Prostate gland (tissue), 2 donors: ENCODE measurements at regions not wholly inside any gene's neighbourhood (a gene's known extent, or its start where the extent isn't known, plus 50 kb on each side); places are given as distances from the start of the nearest gene placed in this dataset.

Experiments
- DNase-seq: peaks from one replicate; pipeline ENCODE4 v3.0.0-alpha.2; 2019; ENCODE audit warnings: low spot score
- H3K27ac ChIP-seq, 2 donors: fragments of 200-600 bp; sonication (generic); 2 replicates each; pipeline ENCODE4 v1.5.1; 2017 to 2019
- H3K27me3 ChIP-seq: fragments of 200-600 bp; sonication (generic); replicated peaks from 2 replicates; pipeline ENCODE4 v1.5.1; 2019; ENCODE audit not compliant: insufficient read depth
- H3K36me3 ChIP-seq, 2 donors: fragments of 200-600 bp; sonication (generic); 1 replicate in 1 of 2; 2 replicates in 1 of 2; pipeline versions ENCODE4 v1.5.1 to v1.8.1; 2017 to 2019
- H3K4me1 ChIP-seq: fragments of 200-600 bp; sonication (generic); replicated peaks from 2 replicates; pipeline ENCODE4 v1.5.1; 2019
- H3K4me3 ChIP-seq, 2 donors: fragments of 200-600 bp; sonication (generic); 2 replicates each; pipeline ENCODE4 v1.5.1; 2017 to 2019
- H3K9me3 ChIP-seq: fragments of 200-600 bp; sonication (generic); 2 replicates; pipeline ENCODE4 v1.5.1; 2017
- CTCF ChIP-seq, 4 experiments: fragments of 200-600 bp in 2 of 4; fragments of 450-650 bp in 2 of 4; sonication (generic) in 2 of 4; IDR thresholded peaks; 1 replicate in 3 of 4; 2 replicates in 1 of 4; pipeline ENCODE4 v1.5.1; 2016 to 2019; ENCODE audit warnings: antibody characterized with exemption in 4 of 4, mild to moderate bottlenecking in 2 of 4, moderate library complexity in 2 of 4
- POLR2A ChIP-seq: fragments of 450-650 bp; IDR thresholded peaks from one replicate; pipeline ENCODE4 v1.6.1; 2016; ENCODE audit warnings: antibody characterized with exemption, mild to moderate bottlenecking
- POLR2AphosphoS5 ChIP-seq: sonication (generic); formaldehyde crosslinking; IDR thresholded peaks from one replicate; pipeline ENCODE4 v1.6.1; 2017; ENCODE audit warnings: antibody characterized with exemption
- WGBS: methylation state at CpG from one replicate; pipeline ENCODE4 v1.1.5; 2018; 5-methylcytosine and 5-hydroxymethylcytosine counted together
- intact Hi-C: fragments of 100-400 bp; cut with DNase I; formaldehyde crosslinking; loops from one replicate; pipeline ENCODE4 v1.14.2; 2022

DNA sequence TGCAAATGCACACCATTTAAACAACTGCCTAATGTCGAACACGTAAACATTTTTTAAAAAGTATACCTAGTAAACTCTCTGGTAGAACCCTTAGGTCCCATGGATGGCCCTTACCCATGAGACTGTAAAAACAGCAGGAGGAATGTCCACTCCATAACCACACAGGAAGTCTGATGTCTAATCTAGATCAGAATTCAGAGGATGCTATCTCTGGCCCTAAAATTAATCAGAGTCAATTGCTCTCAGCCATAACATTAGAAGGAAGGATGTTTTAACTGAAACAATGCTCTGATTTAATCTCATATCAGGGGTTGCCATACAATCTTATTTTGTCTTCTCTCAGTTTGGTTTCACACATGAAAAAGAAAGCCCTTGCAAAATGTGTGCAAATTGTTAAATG lies 416.3 kb upstream of the PIK3C3 start:
- H3K4me3 ChIP-seq = no peak overlapping the region
- no peak for DNase-seq
- intact Hi-C loops = no loop called here
- no peak for TF ChIP-seq CTCF (IDR thresholded peaks at IDR 0.05)
- no peak for TF ChIP-seq POLR2A
- TF ChIP-seq POLR2AphosphoS5 = no peak
- H3K9me3 ChIP-seq = no peaks in the 10 kb centered on the region
- no peaks in the 10 kb centered on the region for H3K36me3 ChIP-seq
- no peaks in the 10 kb centered on the region for H3K27me3 ChIP-seq
- 97% methylated on average over 2 of the region's 2 CpGs for WGBS
- H3K27ac ChIP-seq = no peak overlapping the region
- H3K4me1 ChIP-seq = no peaks in the 10 kb centered on the region

- TF ChIP-seq POLR2AphosphoS5 (no peak), CTCF (IDR thresholded peaks at IDR 0.05) (no peak), POLR2A (no peak)
- H3K4me1 ChIP-seq = no peaks in the 10 kb centered on the region
- H3K36me3 ChIP-seq = no peaks in the 10 kb centered on the region
- H3K27me3 ChIP-seq = no peaks in the 10 kb centered on the region
- WGBS = 40% methylated on average over 3 of the region's 3 CpGs
- H3K9me3 ChIP-seq = no peaks in the 10 kb centered on the region
- DNase-seq = no peak
- H3K27ac ChIP-seq = no peak overlapping the region
- intact Hi-C loops = no loop called here
- H3K4me3 ChIP-seq = no peak overlapping the region
These were observed 417.4 kb upstream of the PIK3C3 start for GRCh38 chr18:41537666-41538065.

DNA sequence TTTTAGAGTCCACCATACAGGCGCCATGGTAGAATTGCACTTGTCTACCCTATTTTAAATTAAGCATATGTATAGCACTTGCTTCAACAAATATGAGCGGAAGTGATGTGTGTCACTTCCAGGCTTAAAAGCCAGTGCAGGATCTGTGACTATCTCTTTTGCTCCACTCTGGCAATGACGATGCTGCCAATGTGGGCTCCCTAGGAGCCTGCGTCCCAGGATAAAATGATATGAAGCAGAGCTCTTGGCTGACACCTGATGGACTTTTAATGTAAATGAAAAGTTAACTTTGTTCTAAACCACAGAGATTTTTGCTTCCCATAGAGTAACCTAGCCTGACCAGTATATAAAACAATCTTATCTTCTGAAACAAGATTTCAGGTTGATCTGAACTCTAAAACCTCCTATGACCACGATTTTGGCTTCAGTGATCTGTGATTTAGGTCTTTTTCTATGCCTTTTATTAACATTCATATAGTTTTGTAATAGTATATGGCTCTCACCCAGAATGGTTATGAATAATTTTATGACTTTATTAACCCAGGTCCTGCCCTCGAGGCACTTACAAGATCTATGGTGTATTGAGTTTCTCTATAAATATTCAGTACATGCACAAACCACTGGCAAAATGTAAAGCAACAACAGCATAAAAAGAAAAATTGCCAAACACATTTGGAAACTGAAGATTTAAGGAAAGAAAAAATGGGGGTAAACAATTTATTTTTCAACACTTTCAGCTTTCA lies 422.5 kb upstream of the PIK3C3 start:
- no peak for DNase-seq
- TF ChIP-seq POLR2AphosphoS5 (no peak), CTCF (IDR thresholded peaks at IDR 0.05) (no peak), POLR2A (no peak)
- no peaks in the 10 kb centered on the region for H3K9me3 ChIP-seq
- no peaks in the 10 kb centered on the region for H3K4me1 ChIP-seq
- no peak overlapping the region for H3K27ac ChIP-seq
- H3K4me3 ChIP-seq = no peak overlapping the region
- 65% methylated on average over 6 of the region's 6 CpGs for WGBS
- no peaks in the 10 kb centered on the region for H3K27me3 ChIP-seq
- intact Hi-C loops = no loop called here
- no peaks in the 10 kb centered on the region for H3K36me3 ChIP-seq

GRCh38 chr18:41530970-41531369 lies 424.1 kb upstream of the PIK3C3 start:
- Histone ChIP-seq H3K36me3 (no peaks in the 10 kb centered on the region), H3K4me3 (no peak overlapping the region), H3K27me3 (no peaks in the 10 kb centered on the region), H3K4me1 (no peaks in the 10 kb centered on the region), H3K27ac (no peak overlapping the region), H3K9me3 (no peaks in the 10 kb centered on the region)
- intact Hi-C loops = no loop called here
- WGBS = 100% methylated on average over 1 of the region's 1 CpG
- TF ChIP-seq POLR2AphosphoS5 (no peak), CTCF (IDR thresholded peaks at IDR 0.05) (no peak), POLR2A (no peak)
- DNase-seq = no peak

GRCh38 chr18:41529093-41529492 lies 425.9 kb upstream of the PIK3C3 start:
- Histone ChIP-seq H3K4me1 (no peaks in the 10 kb centered on the region), H3K27me3 (no peaks in the 10 kb centered on the region), H3K27ac (no peak overlapping the region), H3K4me3 (no peak overlapping the region), H3K9me3 (no peaks in the 10 kb centered on the region), H3K36me3 (no peaks in the 10 kb centered on the region)
- no peak for TF ChIP-seq POLR2A
- no peak for TF ChIP-seq POLR2AphosphoS5
- TF ChIP-seq CTCF (IDR thresholded peaks at IDR 0.05) = no peak
- no peak for DNase-seq
- intact Hi-C loops = no loop called here
- 96% methylated on average over 2 of the region's 2 CpGs for WGBS
